ENCODE measurements at regions not wholly inside any gene's neighbourhood (a gene's known extent, or its start where the extent isn't known, plus 50 kb on each side); places are given as distances from the start of the nearest gene placed in this dataset.

DNA sequence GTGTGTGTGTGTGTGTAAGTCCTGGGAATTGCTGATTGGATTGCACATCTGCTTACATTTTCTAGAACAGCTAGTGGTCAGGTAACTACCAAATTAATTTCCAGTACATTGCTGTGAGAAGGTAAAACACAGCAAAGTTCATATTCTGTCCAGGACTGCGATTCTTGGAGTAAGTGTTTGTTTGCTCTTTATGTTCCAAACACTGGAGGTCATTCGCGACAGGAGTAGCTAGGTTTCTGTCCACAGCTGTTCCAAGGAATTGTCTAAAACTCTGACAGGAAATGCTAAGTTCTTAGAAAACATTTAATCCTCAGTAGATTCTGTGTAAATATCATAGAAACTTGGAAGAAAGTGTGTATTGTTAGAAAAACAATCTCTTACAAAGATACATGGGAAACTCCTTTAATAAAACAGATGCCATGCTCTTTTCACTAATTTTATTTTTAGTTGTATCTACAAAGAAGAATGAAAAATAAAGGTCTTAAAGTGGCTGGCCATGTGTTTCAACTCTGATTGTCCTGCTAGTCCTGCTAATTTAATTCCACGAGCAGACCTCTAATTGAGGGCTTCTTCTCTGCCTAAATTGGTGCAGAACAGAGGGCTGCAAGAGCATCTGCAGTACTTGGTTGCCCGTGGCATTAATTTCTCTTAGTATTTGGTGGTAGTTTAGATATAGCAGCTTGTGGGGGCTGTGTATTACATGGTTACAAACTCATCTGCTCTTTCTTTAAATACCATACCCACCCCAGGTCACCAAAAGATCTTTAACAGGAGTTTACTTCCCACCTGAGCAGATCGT is 464.5 kb downstream of the RASEF start:
- TF ChIP-seq, protein P1, sequence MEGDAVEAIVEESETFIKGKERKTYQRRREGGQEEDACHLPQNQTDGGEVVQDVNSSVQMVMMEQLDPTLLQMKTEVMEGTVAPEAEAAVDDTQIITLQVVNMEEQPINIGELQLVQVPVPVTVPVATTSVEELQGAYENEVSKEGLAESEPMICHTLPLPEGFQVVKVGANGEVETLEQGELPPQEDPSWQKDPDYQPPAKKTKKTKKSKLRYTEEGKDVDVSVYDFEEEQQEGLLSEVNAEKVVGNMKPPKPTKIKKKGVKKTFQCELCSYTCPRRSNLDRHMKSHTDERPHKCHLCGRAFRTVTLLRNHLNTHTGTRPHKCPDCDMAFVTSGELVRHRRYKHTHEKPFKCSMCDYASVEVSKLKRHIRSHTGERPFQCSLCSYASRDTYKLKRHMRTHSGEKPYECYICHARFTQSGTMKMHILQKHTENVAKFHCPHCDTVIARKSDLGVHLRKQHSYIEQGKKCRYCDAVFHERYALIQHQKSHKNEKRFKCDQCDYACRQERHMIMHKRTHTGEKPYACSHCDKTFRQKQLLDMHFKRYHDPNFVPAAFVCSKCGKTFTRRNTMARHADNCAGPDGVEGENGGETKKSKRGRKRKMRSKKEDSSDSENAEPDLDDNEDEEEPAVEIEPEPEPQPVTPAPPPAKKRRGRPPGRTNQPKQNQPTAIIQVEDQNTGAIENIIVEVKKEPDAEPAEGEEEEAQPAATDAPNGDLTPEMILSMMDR (IDR thresholded peaks at IDR 0.05; ENCODE audit: unreplicated experiment in 3 of 3) = no peak
- H3K36me3 Mint-ChIP-seq (ENCODE audit: low read depth) = no peaks in the 10 kb centered on the region
- H3K4me1 Mint-ChIP-seq = peaks cover 61% of the 10 kb centered on the region
- peaks cover 4% of the 10 kb centered on the region for H3K27me3 Mint-ChIP-seq (ENCODE audit: low read depth)
- H3K4me3 Mint-ChIP-seq = peak overlapping the region in 1 of 3 experiments; percentile 18
- H3K9me3 Mint-ChIP-seq = no peaks in the 10 kb centered on the region
- H3K27ac Mint-ChIP-seq = peak overlapping the region; percentile 80 to 98 (median 93)

DNA sequence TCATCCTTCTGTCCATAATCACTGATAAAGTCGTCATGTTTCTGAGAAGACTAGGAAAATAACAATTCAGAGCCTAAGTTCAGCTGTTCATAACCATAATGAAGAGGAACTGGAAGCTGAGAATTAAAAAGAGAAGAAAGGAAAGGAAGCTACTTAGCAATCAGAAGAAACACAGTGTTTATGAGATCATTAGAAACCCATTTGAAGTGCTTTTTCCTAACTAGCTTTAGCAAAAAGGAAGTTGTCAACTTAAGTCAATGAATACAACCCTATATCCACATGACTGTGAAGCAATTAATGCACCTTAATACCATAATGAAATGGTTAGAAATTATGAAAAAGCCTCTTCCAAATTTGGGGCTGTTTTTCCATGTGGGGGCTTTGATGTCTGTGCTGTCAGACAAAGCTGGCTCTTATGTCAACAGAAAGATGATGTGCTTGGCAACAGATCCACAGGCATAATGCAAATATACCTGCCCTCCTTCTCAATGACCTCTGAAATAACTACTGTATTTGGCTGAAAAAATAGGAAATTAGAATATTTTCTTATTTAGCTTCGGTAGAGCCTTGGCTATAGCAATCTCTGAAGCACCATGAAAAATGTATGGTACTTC is 463.5 kb downstream of the RASEF start:
- H3K27me3 Mint-ChIP-seq (ENCODE audit: low read depth) = peaks cover 2% of the 10 kb centered on the region
- peak overlapping the region; percentile 80 to 98 (median 93) for H3K27ac Mint-ChIP-seq
- no peaks in the 10 kb centered on the region for H3K36me3 Mint-ChIP-seq (ENCODE audit: low read depth)
- peaks cover 64% of the 10 kb centered on the region for H3K4me1 Mint-ChIP-seq
- no peaks in the 10 kb centered on the region for H3K9me3 Mint-ChIP-seq
- no peak overlapping the region for H3K4me3 Mint-ChIP-seq
- TF ChIP-seq, protein P1 (IDR thresholded peaks at IDR 0.05; ENCODE audit: unreplicated experiment in 3 of 3) = no peak

DNA sequence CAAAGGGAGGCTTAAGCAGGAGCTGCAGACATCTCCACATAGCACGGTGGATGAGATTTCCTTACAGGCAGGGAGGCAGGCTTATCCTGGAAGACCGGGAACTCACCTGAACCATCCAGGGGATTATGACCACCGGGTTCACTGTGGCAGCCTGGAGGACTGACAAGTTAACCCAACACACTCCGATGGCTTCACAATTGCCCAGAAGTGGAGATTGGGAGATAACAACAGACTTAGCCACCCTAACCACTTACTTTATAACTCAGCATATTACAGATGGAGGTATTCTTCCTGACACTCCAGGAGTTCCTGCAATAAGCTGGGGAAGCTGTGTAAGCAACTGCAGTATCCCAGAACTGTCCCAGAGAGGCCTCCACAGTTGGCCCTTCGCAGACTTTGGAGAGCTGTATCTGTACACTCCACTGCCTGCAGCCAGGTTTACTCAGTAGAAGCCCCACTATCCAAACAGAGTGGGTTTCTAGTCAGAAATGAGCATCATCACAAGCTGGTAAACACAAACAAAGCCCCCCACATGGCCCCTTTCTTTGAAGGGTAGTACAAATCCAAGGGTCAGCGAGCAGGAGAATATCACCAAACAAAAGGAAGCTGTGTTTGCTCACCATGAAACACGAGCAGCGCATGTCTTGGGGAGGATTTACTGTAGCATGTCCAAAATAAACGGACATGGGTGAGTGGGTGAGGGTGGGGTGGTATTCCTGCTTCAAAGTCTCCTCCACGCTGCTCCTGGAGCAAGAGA is 462.2 kb downstream of the RASEF start:
- Mint-ChIP-seq H3K4me1 (peaks cover 71% of the 10 kb centered on the region), H3K4me3 (no peak overlapping the region), H3K27ac (peak overlapping the region; percentile 83 to 98 (median 92)), H3K9me3 (no peaks in the 10 kb centered on the region), H3K36me3 (ENCODE audit: low read depth) (no peaks in the 10 kb centered on the region), H3K27me3 (ENCODE audit: low read depth) (no peaks in the 10 kb centered on the region)
- TF ChIP-seq, protein P1 (IDR thresholded peaks at IDR 0.05; ENCODE audit: unreplicated experiment in 3 of 3) = no peak

DNA sequence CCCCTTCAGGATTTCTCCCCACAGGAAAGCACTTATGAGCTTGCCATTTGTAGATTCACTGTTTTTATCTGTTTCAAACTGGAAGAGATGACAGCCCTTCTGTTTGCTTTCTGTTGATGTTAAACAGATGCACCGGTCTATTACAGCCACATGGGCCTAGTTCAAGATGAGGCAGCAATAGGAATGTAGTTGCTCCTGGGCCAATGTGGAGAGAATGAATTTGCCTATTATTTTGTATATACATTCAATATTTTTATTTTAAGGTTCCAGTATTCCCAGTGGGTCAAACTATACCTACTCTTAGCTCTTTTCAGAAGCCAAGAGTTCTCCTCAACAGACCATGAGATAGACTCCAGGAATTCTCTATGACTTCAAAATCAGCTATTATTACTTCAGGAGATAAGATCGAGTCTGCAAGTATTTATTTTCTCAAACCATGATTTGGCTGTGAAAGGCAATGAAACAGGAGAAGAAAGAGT is 461.6 kb downstream of the RASEF start:
- Mint-ChIP-seq H3K4me3 (no peak overlapping the region), H3K36me3 (ENCODE audit: low read depth) (no peaks in the 10 kb centered on the region), H3K9me3 (no peaks in the 10 kb centered on the region), H3K27ac (peak overlapping the region; percentile 83 to 98 (median 92)), H3K27me3 (ENCODE audit: low read depth) (no peaks in the 10 kb centered on the region), H3K4me1 (peaks cover 76% of the 10 kb centered on the region)
- TF ChIP-seq, protein P1 (IDR thresholded peaks at IDR 0.05; ENCODE audit: unreplicated experiment in 3 of 3) = no peak

DNA sequence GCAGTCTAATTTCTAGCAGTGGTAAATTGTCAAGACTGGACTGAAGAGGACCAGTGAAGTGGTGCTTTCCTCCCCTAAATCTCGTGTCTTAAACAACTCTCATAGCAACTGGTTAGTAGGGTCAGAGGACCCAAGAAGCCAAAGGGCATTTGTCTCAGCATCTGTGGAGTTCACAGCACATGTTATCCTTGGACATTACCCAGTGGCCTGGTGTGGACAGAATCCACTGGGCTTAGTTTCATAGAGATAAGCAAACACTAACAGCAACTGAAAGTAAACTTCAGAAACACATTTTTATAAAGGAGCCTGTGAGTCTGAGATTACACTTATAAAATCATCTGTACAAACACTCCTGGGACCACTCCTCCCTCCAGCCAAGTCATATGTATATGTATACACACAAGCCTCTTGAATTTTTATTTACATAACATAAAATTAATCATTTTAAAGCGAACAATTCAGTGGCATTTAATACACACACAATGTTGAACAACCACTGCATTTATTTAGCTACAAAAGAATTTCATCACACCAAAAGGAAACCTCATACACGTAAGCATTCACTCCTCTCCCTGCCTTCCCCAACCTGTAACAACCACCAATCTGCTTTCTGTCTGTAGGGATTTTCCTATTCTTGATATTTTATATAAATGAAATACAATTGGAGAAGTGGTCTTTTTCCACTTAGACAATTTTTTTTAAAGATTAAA is 457.8 kb downstream of the RASEF start:
- H3K9me3 Mint-ChIP-seq = no peaks in the 10 kb centered on the region
- TF ChIP-seq, protein P1 (IDR thresholded peaks at IDR 0.05; ENCODE audit: unreplicated experiment in 3 of 3) = no peak
- peak overlapping the region; percentile 42 to 94 (median 91) for H3K27ac Mint-ChIP-seq
- no peaks in the 10 kb centered on the region for H3K36me3 Mint-ChIP-seq (ENCODE audit: low read depth)
- peak overlapping the region in 1 of 3 experiments; percentile 19 for H3K4me3 Mint-ChIP-seq
- H3K27me3 Mint-ChIP-seq (ENCODE audit: low read depth) = peaks cover 3% of the 10 kb centered on the region
- peaks cover 56% of the 10 kb centered on the region for H3K4me1 Mint-ChIP-seq

All from nephron (organoid).